Body of pancreas (tissue), 4 donors: ENCODE measurements at regions not wholly inside any gene's neighbourhood (a gene's known extent, or its start where the extent isn't known, plus 50 kb on each side); places are given as distances from the start of the nearest gene placed in this dataset.

Experiments
- CTCF ChIP-seq, 7 experiments: fragments of 450-650 bp in 4 of 7; fragments of 200-600 bp in 3 of 7; sonication (generic) in 3 of 7; IDR thresholded peaks; one replicate each; pipeline ENCODE4 v1.5.1; 2016 to 2019; ENCODE audit warnings: antibody characterized with exemption in 7 of 7
- POLR2A ChIP-seq, 3 donors: fragments of 450-650 bp; IDR thresholded peaks; one replicate each; pipeline ENCODE4 v1.6.1; 2016; ENCODE audit warnings: antibody characterized with exemption in 3 of 3, mild to moderate bottlenecking in 2 of 3

DNA sequence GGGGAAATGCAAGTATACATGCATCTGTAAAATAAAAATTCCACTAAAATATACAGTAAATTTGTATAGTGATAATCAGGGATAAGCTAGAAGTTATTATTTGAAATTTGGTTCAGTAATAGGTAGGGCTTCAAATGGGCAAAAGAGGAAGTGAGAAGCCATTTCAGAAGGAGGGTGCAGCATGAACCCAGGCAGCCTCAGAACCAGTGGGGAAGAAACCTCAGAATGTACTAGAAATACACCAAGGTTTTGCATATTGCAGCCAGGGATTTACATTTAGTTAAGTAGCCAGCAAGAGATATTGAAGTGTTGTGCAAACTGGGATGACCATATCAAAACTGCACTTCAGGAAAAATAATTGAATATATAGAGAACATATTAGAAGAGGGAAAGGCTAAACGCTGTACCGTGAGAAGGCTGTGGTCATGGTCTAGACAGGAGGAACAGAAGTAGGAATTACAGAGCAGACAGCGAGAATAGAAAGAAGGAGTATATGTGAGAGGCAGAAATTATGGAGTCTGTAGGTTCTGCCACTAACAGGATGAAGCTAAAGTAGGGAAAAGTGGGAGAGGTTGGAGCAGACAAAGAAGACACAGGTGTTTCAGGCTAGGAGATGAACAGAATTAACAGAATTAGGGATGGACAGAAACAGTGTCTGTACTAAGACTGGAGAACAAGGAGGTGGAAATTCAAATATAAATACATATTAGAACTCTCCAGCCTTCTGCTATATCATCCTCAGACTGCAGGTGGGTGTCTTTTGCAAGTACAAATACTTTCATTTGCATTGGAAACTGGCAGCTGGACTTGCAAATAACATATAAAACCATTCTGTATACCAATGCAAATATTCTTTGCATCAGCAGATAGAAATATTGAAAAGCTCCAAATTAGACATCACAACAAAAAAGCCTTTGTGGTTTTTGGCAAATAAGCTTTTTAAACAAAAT lies 335.6 kb downstream of the ZNF608 start:
- no peak for TF ChIP-seq POLR2A (IDR thresholded peaks at IDR 0.05)
- no peak for TF ChIP-seq CTCF (IDR thresholded peaks at IDR 0.05)
